Type B pancreatic cell (in vitro differentiated cells): ENCODE measurements at regions not wholly inside any gene's neighbourhood (a gene's known extent, or its start where the extent isn't known, plus 50 kb on each side); places are given as distances from the start of the nearest gene placed in this dataset.
"Not testable (repeated sequence)": the region's sequence is repeated elsewhere in the genome, so short reads cannot be mapped to it uniquely, and the experiment has no call there.

Experiments used
- DNase-seq: peaks from one replicate; pipeline ENCODE4 v3.0.0; 2021; ENCODE audit warnings: mixed read lengths; ENCODE audit not compliant: unreplicated experiment; ENCODE audit errors: extremely low spot score
- H3K27ac Mint-ChIP-seq: 2 replicates; pipeline ENCODE4 v1.8.0; 2021; ENCODE audit warnings: mild to moderate bottlenecking, mixed read lengths
- H3K27me3 Mint-ChIP-seq: 2 replicates; pipeline ENCODE4 v1.8.0; 2021; ENCODE audit warnings: mixed read lengths
- H3K36me3 Mint-ChIP-seq: 2 replicates; pipeline ENCODE4 v1.8.0; 2021; ENCODE audit warnings: mixed read lengths
- H3K4me1 Mint-ChIP-seq: one replicate; pipeline ENCODE4 v1.8.0; 2021; ENCODE audit warnings: mixed read lengths; ENCODE audit not compliant: unreplicated experiment
- H3K4me3 Mint-ChIP-seq: 2 replicates; pipeline ENCODE4 v1.8.0; 2021; ENCODE audit warnings: mild to moderate bottlenecking, mixed read lengths
- H3K9me3 Mint-ChIP-seq: 2 replicates; pipeline ENCODE4 v1.8.0; 2021; ENCODE audit warnings: mixed read lengths
- CTCF ChIP-seq: fragments of 200-600 bp; sonication (generic); conservative IDR thresholded peaks from 2 replicates; pipeline ENCODE4 v1.5.0; 2021; ENCODE audit warnings: antibody characterized with exemption, mild to moderate bottlenecking

- no peak for TF ChIP-seq CTCF
- Mint-ChIP-seq H3K4me1 (no peaks in the 10 kb centered on the region), H3K4me3 (no peak overlapping the region), H3K27me3 (no peaks in the 10 kb centered on the region), H3K27ac (no peak overlapping the region), H3K9me3 (peaks cover 6% of the 10 kb centered on the region), H3K36me3 (no peaks in the 10 kb centered on the region)
- DNase-seq, result no peak
These were observed 1876.2 kb downstream of the PCDH9 start for GRCh38 chr13:65353951-65354350.

GRCh38 chr13:65353150-65353549 is 1877.0 kb downstream of the PCDH9 start:
- not testable (repeated sequence) for H3K4me3 Mint-ChIP-seq, DNase-seq, H3K9me3 Mint-ChIP-seq, H3K36me3 Mint-ChIP-seq, H3K4me1 Mint-ChIP-seq, H3K27ac Mint-ChIP-seq, H3K27me3 Mint-ChIP-seq

- no peaks in the 10 kb centered on the region for H3K9me3 Mint-ChIP-seq
- H3K4me1 Mint-ChIP-seq, result no peaks in the 10 kb centered on the region
- no peaks in the 10 kb centered on the region for H3K27me3 Mint-ChIP-seq
- no peaks in the 10 kb centered on the region for H3K36me3 Mint-ChIP-seq
- no peak overlapping the region for H3K27ac Mint-ChIP-seq
- no peak for TF ChIP-seq CTCF
- no peak overlapping the region for H3K4me3 Mint-ChIP-seq
- DNase-seq, result no peak
These were observed 1882.6 kb downstream of the PCDH9 start for GRCh38 chr13:65347420-65348030.

- no peak for DNase-seq
- no peak for TF ChIP-seq CTCF
- Mint-ChIP-seq H3K36me3 (no peaks in the 10 kb centered on the region), H3K4me3 (no peak overlapping the region), H3K4me1 (no peaks in the 10 kb centered on the region), H3K27me3 (no peaks in the 10 kb centered on the region), H3K9me3 (no peaks in the 10 kb centered on the region), H3K27ac (no peak overlapping the region)
These were observed 1886.1 kb downstream of the PCDH9 start for GRCh38 chr13:65343898-65344663.

GRCh38 chr13:65342541-65343337 is 1887.4 kb downstream of the PCDH9 start:
- H3K36me3 Mint-ChIP-seq, result no peaks in the 10 kb centered on the region
- H3K4me3 Mint-ChIP-seq, result no peak overlapping the region
- H3K9me3 Mint-ChIP-seq, result no peaks in the 10 kb centered on the region
- no peaks in the 10 kb centered on the region for H3K4me1 Mint-ChIP-seq
- H3K27ac Mint-ChIP-seq, result no peak overlapping the region
- no peaks in the 10 kb centered on the region for H3K27me3 Mint-ChIP-seq
- DNase-seq, result no peak
- TF ChIP-seq CTCF, result no peak

GRCh38 chr13:65339241-65339640 is 1890.9 kb downstream of the PCDH9 start:
- Mint-ChIP-seq H3K27ac (no peak overlapping the region), H3K4me3 (no peak overlapping the region), H3K36me3 (no peaks in the 10 kb centered on the region), H3K27me3 (no peaks in the 10 kb centered on the region), H3K9me3 (no peaks in the 10 kb centered on the region), H3K4me1 (peaks cover 10% of the 10 kb centered on the region)
- no peak for DNase-seq
- TF ChIP-seq CTCF, result no peak
